AG20443 (cell line): ENCODE measurements at regions not wholly inside any gene's neighbourhood (a gene's known extent, or its start where the extent isn't known, plus 50 kb on each side); places are given as distances from the start of the nearest gene placed in this dataset.
"Not testable (repeated sequence)": the region's sequence is repeated elsewhere in the genome, so short reads cannot be mapped to it uniquely, and the experiment has no call there.

ENCODE experiments used
- DNase-seq: peaks from one replicate; pipeline ENCODE4 v3.0.0; 2012; ENCODE audit warnings: low spot score, mixed read lengths

GRCh38 chr1:228611707-228612106 is 123.6 kb upstream of the RHOU start:
- not testable (repeated sequence) for DNase-seq

- DNase-seq = not testable (repeated sequence)
Observed at GRCh38 chr1:228622002-228622716, 113.1 kb upstream of the RHOU start.

GRCh38 chr1:228626481-228626880 is 108.8 kb upstream of the RHOU start:
- not testable (repeated sequence) for DNase-seq

GRCh38 chr1:228632858-228633257 is 102.4 kb upstream of the RHOU start:
- not testable (repeated sequence) for DNase-seq

- DNase-seq = not testable (repeated sequence)
Observed at GRCh38 chr1:228635304-228635703, 100.0 kb upstream of the RHOU start.

GRCh38 chr1:228637529-228637928 is 97.8 kb upstream of the RHOU start:
- not testable (repeated sequence) for DNase-seq

GRCh38 chr1:228646717-228647522 is 88.4 kb upstream of the RHOU start:
- DNase-seq = peak; percentile 44

GRCh38 chr1:228647523-228648444 is 87.5 kb upstream of the RHOU start:
- DNase-seq = peak; percentile 50

- no peak for DNase-seq
Observed at GRCh38 chr1:228648647-228649383, 86.5 kb upstream of the RHOU start.

GRCh38 chr1:228650141-228650540 is 85.1 kb upstream of the RHOU start:
- no peak for DNase-seq

GRCh38 chr1:228650946-228651345 is 84.3 kb upstream of the RHOU start:
- DNase-seq = no peak

- DNase-seq = no peak
Observed at GRCh38 chr1:228652116-228652515, 83.2 kb upstream of the RHOU start.

GRCh38 chr1:228653057-228653456 is 82.2 kb upstream of the RHOU start:
- not testable (repeated sequence) for DNase-seq

GRCh38 chr1:228653748-228654147 is 81.5 kb upstream of the RHOU start:
- no peak for DNase-seq

- DNase-seq = no peak
Observed at GRCh38 chr1:228655796-228656394, 79.4 kb upstream of the RHOU start.

- DNase-seq = not testable (repeated sequence)
Observed at GRCh38 chr1:228662007-228662689, 73.1 kb upstream of the RHOU start.

- peak; percentile 73 for DNase-seq
Observed at GRCh38 chr1:228664399-228664914, 70.8 kb upstream of the RHOU start.

GRCh38 chr1:228666686-228667623 is 68.3 kb upstream of the RHOU start:
- DNase-seq = no peak
